ENCODE measurements at regions not wholly inside any gene's neighbourhood (a gene's known extent, or its start where the extent isn't known, plus 50 kb on each side); places are given as distances from the start of the nearest gene placed in this dataset.

- TF ChIP-seq, protein P1, sequence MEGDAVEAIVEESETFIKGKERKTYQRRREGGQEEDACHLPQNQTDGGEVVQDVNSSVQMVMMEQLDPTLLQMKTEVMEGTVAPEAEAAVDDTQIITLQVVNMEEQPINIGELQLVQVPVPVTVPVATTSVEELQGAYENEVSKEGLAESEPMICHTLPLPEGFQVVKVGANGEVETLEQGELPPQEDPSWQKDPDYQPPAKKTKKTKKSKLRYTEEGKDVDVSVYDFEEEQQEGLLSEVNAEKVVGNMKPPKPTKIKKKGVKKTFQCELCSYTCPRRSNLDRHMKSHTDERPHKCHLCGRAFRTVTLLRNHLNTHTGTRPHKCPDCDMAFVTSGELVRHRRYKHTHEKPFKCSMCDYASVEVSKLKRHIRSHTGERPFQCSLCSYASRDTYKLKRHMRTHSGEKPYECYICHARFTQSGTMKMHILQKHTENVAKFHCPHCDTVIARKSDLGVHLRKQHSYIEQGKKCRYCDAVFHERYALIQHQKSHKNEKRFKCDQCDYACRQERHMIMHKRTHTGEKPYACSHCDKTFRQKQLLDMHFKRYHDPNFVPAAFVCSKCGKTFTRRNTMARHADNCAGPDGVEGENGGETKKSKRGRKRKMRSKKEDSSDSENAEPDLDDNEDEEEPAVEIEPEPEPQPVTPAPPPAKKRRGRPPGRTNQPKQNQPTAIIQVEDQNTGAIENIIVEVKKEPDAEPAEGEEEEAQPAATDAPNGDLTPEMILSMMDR (IDR thresholded peaks at IDR 0.05; ENCODE audit: low read depth, low read length), result no peak
- TF ChIP-seq EZH2phosphoT487 (IDR thresholded peaks at IDR 0.05; ENCODE audit: low read depth), result no peak
Measured at GRCh38 chr21:25425156-25425555, 182.1 kb downstream of the MRPL39 start.

Measured in OCI-LY3 (cell line).